ENCODE measurements at regions not wholly inside any gene's neighbourhood (a gene's known extent, or its start where the extent isn't known, plus 50 kb on each side); places are given as distances from the start of the nearest gene placed in this dataset.
"Not testable (repeated sequence)": the region's sequence is repeated elsewhere in the genome, so short reads cannot be mapped to it uniquely, and the experiment has no call there.

GRCh38 chr14:55902241-55902640, 216.0 kb upstream of the PELI2 start:
- DNase-seq = no peak

- DNase-seq = no peak
Observed at GRCh38 chr14:55904086-55904485, 214.1 kb upstream of the PELI2 start.

GRCh38 chr14:55908106-55908505, 210.1 kb upstream of the PELI2 start:
- no peak for DNase-seq

GRCh38 chr14:55909879-55910278, 208.3 kb upstream of the PELI2 start:
- no peak for DNase-seq

- no peak for DNase-seq
Observed at GRCh38 chr14:55910601-55911243, 207.5 kb upstream of the PELI2 start.

GRCh38 chr14:55911776-55912175, 206.4 kb upstream of the PELI2 start:
- DNase-seq = no peak

GRCh38 chr14:55912344-55912743, 205.9 kb upstream of the PELI2 start:
- DNase-seq = no peak

GRCh38 chr14:55913324-55914025, 204.7 kb upstream of the PELI2 start:
- no peak for DNase-seq

GRCh38 chr14:55914771-55915170, 203.4 kb upstream of the PELI2 start:
- DNase-seq = no peak

GRCh38 chr14:55915456-55915855, 202.8 kb upstream of the PELI2 start:
- DNase-seq = no peak

- DNase-seq = not testable (repeated sequence)
Observed at GRCh38 chr14:55919800-55920199, 198.4 kb upstream of the PELI2 start.

- DNase-seq = no peak
Observed at GRCh38 chr14:55921511-55921910, 196.7 kb upstream of the PELI2 start.

GRCh38 chr14:55926007-55926406, 192.2 kb upstream of the PELI2 start:
- DNase-seq = no peak

- DNase-seq = no peak
Observed at GRCh38 chr14:55927028-55927427, 191.2 kb upstream of the PELI2 start.

GRCh38 chr14:55928276-55928675, 189.9 kb upstream of the PELI2 start:
- DNase-seq = no peak

GRCh38 chr14:55929136-55929535, 189.1 kb upstream of the PELI2 start:
- DNase-seq = no peak

GRCh38 chr14:55930016-55930784, 188.0 kb upstream of the PELI2 start:
- DNase-seq = no peak

GRCh38 chr14:55936691-55937090, 181.5 kb upstream of the PELI2 start:
- no peak for DNase-seq

- DNase-seq = no peak
Observed at GRCh38 chr14:55938249-55938791, 179.9 kb upstream of the PELI2 start.

GRCh38 chr14:55942076-55942654, 176.0 kb upstream of the PELI2 start:
- DNase-seq = no peak

GRCh38 chr14:55942826-55943225, 175.4 kb upstream of the PELI2 start:
- DNase-seq = no peak

- DNase-seq = no peak
Observed at GRCh38 chr14:55944757-55945156, 173.5 kb upstream of the PELI2 start.

GRCh38 chr14:55946231-55946630, 172.0 kb upstream of the PELI2 start:
- no peak for DNase-seq

Data from bone marrow (tissue), 2 donors.